ENCODE measurements at regions not wholly inside any gene's neighbourhood (a gene's known extent, or its start where the extent isn't known, plus 50 kb on each side); places are given as distances from the start of the nearest gene placed in this dataset.
"Not testable (repeated sequence)": the region's sequence is repeated elsewhere in the genome, so short reads cannot be mapped to it uniquely, and the experiment has no call there.

GRCh38 chr11:122414406-122415018 lies 241.0 kb upstream of the UBASH3B start:
- intact Hi-C loops (cut with DNase I) = no loop called here
- ATAC-seq (no peak), DNase-seq (ENCODE audit: low spot score) (no peak)

GRCh38 chr11:122413677-122414076 lies 241.8 kb upstream of the UBASH3B start:
- intact Hi-C loops (cut with DNase I) = no loop called here
- DNase-seq (ENCODE audit: low spot score) (no peak), ATAC-seq (no peak)

- ATAC-seq = no peak
- DNase-seq (ENCODE audit: low spot score) = no peak
- intact Hi-C loops (cut with DNase I) = no loop called here
These were observed 242.9 kb upstream of the UBASH3B start for GRCh38 chr11:122412581-122412980.

GRCh38 chr11:122406466-122406865 lies 249.1 kb upstream of the UBASH3B start:
- intact Hi-C loops (cut with DNase I) = no loop called here
- no peak for ATAC-seq

GRCh38 chr11:122405547-122406341 lies 249.8 kb upstream of the UBASH3B start:
- no peak for DNase-seq (ENCODE audit: low spot score)
- intact Hi-C loops (cut with DNase I) = no loop called here
- ATAC-seq = no peak

More at GRCh38 chr11:122406466-122406865, 249.1 kb upstream of the UBASH3B start:
- DNase-seq (ENCODE audit: low spot score) = no peak

- intact Hi-C loops (cut with DNase I) = no loop called here
- ATAC-seq (no peak), DNase-seq (ENCODE audit: low spot score) (no peak)
These were observed 251.0 kb upstream of the UBASH3B start for GRCh38 chr11:122404571-122404970.

GRCh38 chr11:122401581-122401980 lies 253.9 kb upstream of the UBASH3B start:
- DNase-seq (ENCODE audit: low spot score); intact Hi-C loops (cut with DNase I); ATAC-seq: not testable (repeated sequence)

GRCh38 chr11:122399375-122399774 lies 256.1 kb upstream of the UBASH3B start:
- DNase-seq (ENCODE audit: low spot score) (no peak), ATAC-seq (no peak)
- intact Hi-C loops (cut with DNase I) = no loop called here

- intact Hi-C loops (cut with DNase I) = no loop called here
- ATAC-seq (no peak), DNase-seq (ENCODE audit: low spot score) (no peak)
These were observed 256.7 kb upstream of the UBASH3B start for GRCh38 chr11:122398851-122399250.

GRCh38 chr11:122398167-122398566 lies 257.4 kb upstream of the UBASH3B start:
- intact Hi-C loops (cut with DNase I) = no loop called here
- DNase-seq (ENCODE audit: low spot score) (no peak), ATAC-seq (peak; percentile 45)

- intact Hi-C loops (cut with DNase I) = no loop called here
- no peak for ATAC-seq
These were observed 260.2 kb upstream of the UBASH3B start for GRCh38 chr11:122395282-122395681.

GRCh38 chr11:122394313-122394712 lies 261.2 kb upstream of the UBASH3B start:
- intact Hi-C loops (cut with DNase I) = no loop called here
- ATAC-seq = no peak
- DNase-seq (ENCODE audit: low spot score) = no peak

More at GRCh38 chr11:122395282-122395681, 260.2 kb upstream of the UBASH3B start:
- DNase-seq (ENCODE audit: low spot score) = no peak

- intact Hi-C loops (cut with DNase I) = no loop called here
- ATAC-seq = no peak
These were observed 262.2 kb upstream of the UBASH3B start for GRCh38 chr11:122393209-122393860.

GRCh38 chr11:122392508-122392907 lies 263.0 kb upstream of the UBASH3B start:
- DNase-seq (ENCODE audit: low spot score) (no peak), ATAC-seq (no peak)
- intact Hi-C loops (cut with DNase I) = no loop called here

More at GRCh38 chr11:122393209-122393860, 262.2 kb upstream of the UBASH3B start:
- DNase-seq (ENCODE audit: low spot score) = no peak

GRCh38 chr11:122391049-122391448 lies 264.5 kb upstream of the UBASH3B start:
- ATAC-seq (no peak), DNase-seq (ENCODE audit: low spot score) (no peak)
- intact Hi-C loops (cut with DNase I) = no loop called here

- intact Hi-C loops (cut with DNase I) = no loop called here
- ATAC-seq (no peak), DNase-seq (ENCODE audit: low spot score) (no peak)
These were observed 267.2 kb upstream of the BLID start for GRCh38 chr11:122383186-122383585.

GRCh38 chr11:122375687-122376399 lies 259.8 kb upstream of the BLID start:
- ATAC-seq (no peak), DNase-seq (ENCODE audit: low spot score) (no peak)
- intact Hi-C loops (cut with DNase I) = no loop called here

- intact Hi-C loops (cut with DNase I) = no loop called here
- DNase-seq (ENCODE audit: low spot score) (no peak), ATAC-seq (no peak)
These were observed 252.8 kb upstream of the BLID start for GRCh38 chr11:122368796-122369195.

GRCh38 chr11:122367809-122368231 lies 251.8 kb upstream of the BLID start:
- no peak for DNase-seq (ENCODE audit: low spot score)
- intact Hi-C loops (cut with DNase I) = no loop called here
- peak; percentile 93 for ATAC-seq

Measured in sciatic nerve (tissue), 2 donors.